BLaER1 treated with 17β-estradiol and CSF1 and Interleukin-3, amounts not matched to agents 10 nM and 100 nM (cell line): ENCODE measurements at regions not wholly inside any gene's neighbourhood (a gene's known extent, or its start where the extent isn't known, plus 50 kb on each side); places are given as distances from the start of the nearest gene placed in this dataset.
A peak's percentile ranks its signal among the peaks of the same experiment; 100 is the strongest.
"Not testable (repeated sequence)": the region's sequence is repeated elsewhere in the genome, so short reads cannot be mapped to it uniquely, and the experiment has no call there.

Experiments
- H3K27ac ChIP-seq, 11 experiments: shearing (Covaris generic); formaldehyde crosslinking; 2 replicates each; pipeline ENCODE4 v1.8.1; 2022
- H3K27me3 ChIP-seq, 11 experiments: shearing (Covaris generic); formaldehyde crosslinking; 2 replicates each; pipeline ENCODE4 v1.8.1; 2022
- H3K36me3 ChIP-seq, 11 experiments: shearing (Covaris generic); formaldehyde crosslinking; 2 replicates each; pipeline ENCODE4 v1.8.1; 2022
- H3K4me1 ChIP-seq, 10 experiments: shearing (Covaris generic); formaldehyde crosslinking; 2 replicates each; pipeline ENCODE4 v1.8.1; 2022
- H3K4me2 ChIP-seq, 11 experiments: shearing (Covaris generic); formaldehyde crosslinking; 2 replicates each; pipeline ENCODE4 v1.8.1; 2022
- H3K4me3 ChIP-seq, 10 experiments: shearing (Covaris generic); formaldehyde crosslinking; 2 replicates each; pipeline ENCODE4 v1.8.1; 2022
- H3K9ac ChIP-seq, 11 experiments: shearing (Covaris generic); formaldehyde crosslinking; 2 replicates each; pipeline ENCODE4 v1.8.1; 2022
- H3K9me3 ChIP-seq, 11 experiments: shearing (Covaris generic); formaldehyde crosslinking; replicated peaks in 1 of 11; 2 replicates each; pipeline ENCODE4 v1.8.1; 2022
- H4K20me1 ChIP-seq, 11 experiments: shearing (Covaris generic); formaldehyde crosslinking; 2 replicates each; pipeline ENCODE4 v1.8.1; 2022
- Cebpa-rat ChIP-seq, 11 experiments: shearing (Covaris generic); IDR thresholded peaks; 2 replicates each; pipeline ENCODE4 v1.8.1; 2022

DNA sequence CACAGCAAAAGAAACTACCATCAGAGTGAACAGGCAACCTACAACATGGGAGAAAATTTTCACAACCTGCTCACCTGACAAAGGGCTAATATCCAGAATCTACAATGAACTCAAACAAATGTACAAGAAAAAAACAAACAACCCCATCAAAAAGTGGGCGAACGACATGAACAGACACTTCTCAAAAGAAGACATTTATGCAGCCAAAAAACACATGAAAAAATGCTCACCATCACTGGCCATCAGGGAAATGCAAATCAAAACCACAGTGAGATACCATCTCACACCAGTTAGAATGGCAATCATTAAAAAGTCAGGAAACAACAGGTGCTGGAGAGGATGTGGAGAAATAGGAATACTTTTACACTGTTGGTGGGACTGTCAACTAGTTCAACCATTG, 207.8 kb downstream of the USP6NL start:
- Histone ChIP-seq H3K9me3 (peaks cover 14 to 33% (median 24%) of the 10 kb centered on the region in 11 experiments), H3K4me1 (peaks cover 32 to 66% (median 58%) of the 10 kb centered on the region in 10 experiments), H3K27ac (peak overlapping the region in 8 of 11 experiments; percentile 60 to 83 (median 74); a peak in 16 of 22 replicates), H3K4me2 (peak overlapping the region in 9 of 11 experiments; percentile 65 to 89 (median 76); a peak in 14 of 22 replicates), H3K9ac (peak overlapping the region in 2 of 11 experiments; percentile 2 to 66; a peak in 2 of 22 replicates)
- H3K4me3 ChIP-seq, H3K36me3 ChIP-seq, H4K20me1 ChIP-seq, H3K27me3 ChIP-seq: not testable (repeated sequence)

DNA sequence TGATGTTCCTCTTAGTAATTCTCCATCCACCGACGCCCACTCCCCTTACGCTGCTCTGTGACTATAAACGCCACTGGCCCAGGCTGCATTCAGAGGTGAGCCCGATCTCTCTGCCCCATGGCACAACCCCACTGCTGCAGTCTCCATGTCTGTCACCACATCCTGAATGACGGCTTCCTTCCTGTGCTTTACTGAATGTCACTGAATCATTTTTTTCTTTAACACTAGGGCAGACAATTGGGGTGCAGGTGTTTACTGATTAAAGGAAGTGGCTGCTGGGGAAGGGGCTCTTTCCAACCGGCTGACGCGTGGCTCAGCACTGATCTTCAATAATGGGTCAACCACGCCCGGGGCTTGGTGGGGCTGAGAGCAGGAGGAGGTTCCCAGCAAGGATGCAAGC, 208.3 kb downstream of the USP6NL start:
- TF ChIP-seq Cebpa-rat (IDR thresholded peaks at IDR 0.05): peak in 1 of 11 experiments; percentile 37; a peak in 1 of 22 replicates
- H3K4me2 ChIP-seq: peak overlapping the region; percentile 65 to 89 (median 73)
- H3K4me1 ChIP-seq: peaks cover 32 to 64% (median 54%) of the 10 kb centered on the region in 10 experiments
- peak overlapping the region in 6 of 10 experiments; percentile 7 to 39 (median 24); a peak in 7 of 20 replicates for H3K4me3 ChIP-seq
- peak overlapping the region in 7 of 11 experiments; percentile 2 to 66 (median 35); a peak in 8 of 22 replicates for H3K9ac ChIP-seq
- H4K20me1 ChIP-seq: no peaks in the 10 kb centered on the region
- peak overlapping the region in 9 of 11 experiments; percentile 12 to 83 (median 71); a peak in 17 of 22 replicates for H3K27ac ChIP-seq
- peaks cover 14 to 33% (median 24%) of the 10 kb centered on the region in 11 experiments for H3K9me3 ChIP-seq
- no peaks in the 10 kb centered on the region for H3K27me3 ChIP-seq
- no peaks in the 10 kb centered on the region for H3K36me3 ChIP-seq

DNA sequence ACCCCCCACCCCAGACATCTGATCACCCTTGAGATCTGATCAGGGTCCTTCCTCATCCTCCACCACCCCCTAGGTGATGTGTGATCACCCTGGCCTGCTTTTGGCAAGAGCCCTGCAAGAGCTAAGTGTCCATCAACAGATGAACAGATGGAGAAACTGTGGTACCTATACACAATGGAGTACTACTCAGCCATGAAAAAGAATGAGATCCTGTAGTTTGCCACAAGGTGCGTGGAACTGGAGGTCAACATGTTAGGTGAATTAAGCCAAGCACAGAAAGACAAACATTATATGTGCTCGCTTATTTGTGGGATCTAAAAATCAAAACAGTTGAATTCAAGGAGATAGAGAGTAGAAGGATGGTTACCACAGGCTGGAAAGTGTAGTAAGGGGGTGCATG, 209.1 kb downstream of the USP6NL start:
- Histone ChIP-seq H3K4me1 (peaks cover 32 to 63% (median 56%) of the 10 kb centered on the region in 10 experiments), H3K27ac (peak overlapping the region in 9 of 11 experiments; percentile 56 to 83 (median 71); a peak in 18 of 22 replicates), H3K4me2 (peak overlapping the region; percentile 49 to 89 (median 76); a peak in 19 of 22 replicates), H3K9me3 (peaks cover 10 to 26% (median 18%) of the 10 kb centered on the region in 11 experiments), H3K4me3 (peak overlapping the region in 1 of 10 experiments; percentile 25; a peak in 1 of 20 replicates), H3K9ac (peak overlapping the region in 8 of 11 experiments; percentile 24 to 70 (median 66); a peak in 12 of 22 replicates), H4K20me1 (no peaks in the 10 kb centered on the region), H3K36me3 (no peaks in the 10 kb centered on the region), H3K27me3 (no peaks in the 10 kb centered on the region)
- TF ChIP-seq Cebpa-rat (IDR thresholded peaks at IDR 0.05): no peak

DNA sequence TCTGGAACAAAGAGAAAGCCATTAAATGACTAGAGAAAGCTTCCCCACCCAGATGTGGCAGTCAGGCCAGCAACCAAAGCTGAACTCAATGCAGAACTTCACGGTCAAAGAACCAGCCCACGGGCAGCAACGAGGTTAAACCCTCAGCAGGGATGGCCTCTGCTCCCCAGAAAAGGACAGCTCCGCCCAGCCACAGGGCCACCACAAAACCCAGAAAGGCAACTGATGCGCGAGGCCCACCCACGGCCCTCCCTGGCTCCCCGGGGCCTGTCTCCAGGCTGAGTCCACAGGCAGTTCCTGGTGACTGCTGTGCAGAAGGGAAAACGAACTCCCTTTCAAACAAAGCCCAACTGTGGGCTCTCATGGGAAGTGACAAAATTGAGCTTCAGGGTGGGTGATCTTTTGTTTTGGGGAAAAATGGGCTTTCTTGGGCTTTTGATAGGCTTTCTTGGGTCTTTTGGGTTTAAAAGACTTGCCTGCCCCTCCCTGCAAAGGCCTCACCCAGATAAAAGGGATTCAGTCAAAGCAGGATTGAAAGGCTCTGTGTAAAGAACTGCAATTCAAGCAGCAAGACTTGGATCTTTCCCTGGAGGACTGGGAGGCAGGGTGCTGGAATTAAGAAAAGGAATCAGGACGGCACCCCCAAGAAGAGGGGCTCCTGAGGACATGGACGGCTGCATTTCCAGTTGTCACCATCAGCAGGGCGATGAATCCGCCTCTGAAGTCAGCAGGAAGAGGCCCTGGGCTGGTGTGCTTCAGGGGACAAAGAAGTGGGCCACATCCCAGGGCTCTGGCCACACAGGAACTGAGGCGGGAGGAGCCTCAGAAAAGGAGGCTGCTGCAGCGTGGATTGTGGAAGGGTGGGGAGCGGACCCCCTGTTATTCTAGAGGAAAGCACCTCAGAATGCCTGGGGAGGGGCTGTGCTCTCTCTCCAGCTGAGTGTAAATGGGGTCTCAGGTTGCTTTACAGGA, 209.9 kb downstream of the USP6NL start:
- Histone ChIP-seq H4K20me1 (no peaks in the 10 kb centered on the region), H3K4me1 (peaks cover 32 to 64% (median 56%) of the 10 kb centered on the region in 10 experiments), H3K9ac (peak overlapping the region in 10 of 11 experiments; percentile 6 to 70 (median 60); a peak in 19 of 22 replicates), H3K4me2 (peak overlapping the region; percentile 49 to 89 (median 76)), H3K36me3 (no peaks in the 10 kb centered on the region), H3K27me3 (no peaks in the 10 kb centered on the region), H3K9me3 (peaks cover 1 to 18% (median 9%) of the 10 kb centered on the region in 11 experiments), H3K27ac (peak overlapping the region in 9 of 11 experiments; percentile 56 to 83 (median 71); a peak in 18 of 22 replicates), H3K4me3 (0 out of 20 replicates have a peak overlapping the region, but pooled peaks of 1 of the 10 experiments have one; percentile 11)
- no peak for TF ChIP-seq Cebpa-rat (IDR thresholded peaks at IDR 0.05)

DNA sequence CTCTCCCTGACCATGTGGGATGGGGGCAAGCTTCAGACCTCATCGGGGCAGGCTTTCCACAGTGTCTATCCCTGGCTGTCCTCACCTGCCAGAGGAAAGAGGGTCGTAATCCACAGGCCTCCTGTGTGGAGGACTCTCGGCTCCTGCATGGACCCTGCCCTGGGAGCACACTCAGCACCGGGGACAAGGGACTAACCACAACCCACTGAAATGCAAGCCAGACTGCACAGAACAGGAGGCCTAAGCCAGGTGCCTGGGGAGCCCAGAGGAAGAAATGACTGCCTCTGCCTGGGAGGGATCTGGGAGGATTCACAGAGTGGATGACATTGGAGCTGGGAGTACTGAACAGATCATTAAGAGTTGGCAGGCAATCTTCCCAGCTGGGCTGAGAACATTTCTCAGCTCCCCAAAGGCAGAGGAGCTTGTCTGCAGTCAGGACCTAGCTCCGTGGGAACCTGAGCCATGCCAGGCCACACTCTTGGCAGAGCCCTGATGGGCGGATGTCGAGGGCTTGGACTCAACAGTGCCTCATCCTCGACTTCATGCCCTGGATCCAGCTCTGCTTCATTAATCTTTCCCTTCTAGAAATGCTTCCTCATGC, 213.4 kb downstream of the USP6NL start:
- no peak overlapping the region for H3K27ac ChIP-seq
- H3K4me2 ChIP-seq: peak overlapping the region in 6 of 11 experiments; percentile 23 to 43 (median 32); a peak in 10 of 22 replicates
- H3K27me3 ChIP-seq: no peaks in the 10 kb centered on the region
- H3K9ac ChIP-seq: no peak overlapping the region; a peak in 1 of 22 replicates
- H4K20me1 ChIP-seq: no peaks in the 10 kb centered on the region
- H3K4me3 ChIP-seq: no peak overlapping the region
- TF ChIP-seq Cebpa-rat (IDR thresholded peaks at IDR 0.05): no peak
- H3K9me3 ChIP-seq: peaks cover 0 to 5% (median 0%) of the 10 kb centered on the region in 11 experiments; a peak in 4 of 22 replicates
- H3K36me3 ChIP-seq: no peaks in the 10 kb centered on the region
- peaks cover 27 to 68% (median 49%) of the 10 kb centered on the region in 10 experiments for H3K4me1 ChIP-seq

DNA sequence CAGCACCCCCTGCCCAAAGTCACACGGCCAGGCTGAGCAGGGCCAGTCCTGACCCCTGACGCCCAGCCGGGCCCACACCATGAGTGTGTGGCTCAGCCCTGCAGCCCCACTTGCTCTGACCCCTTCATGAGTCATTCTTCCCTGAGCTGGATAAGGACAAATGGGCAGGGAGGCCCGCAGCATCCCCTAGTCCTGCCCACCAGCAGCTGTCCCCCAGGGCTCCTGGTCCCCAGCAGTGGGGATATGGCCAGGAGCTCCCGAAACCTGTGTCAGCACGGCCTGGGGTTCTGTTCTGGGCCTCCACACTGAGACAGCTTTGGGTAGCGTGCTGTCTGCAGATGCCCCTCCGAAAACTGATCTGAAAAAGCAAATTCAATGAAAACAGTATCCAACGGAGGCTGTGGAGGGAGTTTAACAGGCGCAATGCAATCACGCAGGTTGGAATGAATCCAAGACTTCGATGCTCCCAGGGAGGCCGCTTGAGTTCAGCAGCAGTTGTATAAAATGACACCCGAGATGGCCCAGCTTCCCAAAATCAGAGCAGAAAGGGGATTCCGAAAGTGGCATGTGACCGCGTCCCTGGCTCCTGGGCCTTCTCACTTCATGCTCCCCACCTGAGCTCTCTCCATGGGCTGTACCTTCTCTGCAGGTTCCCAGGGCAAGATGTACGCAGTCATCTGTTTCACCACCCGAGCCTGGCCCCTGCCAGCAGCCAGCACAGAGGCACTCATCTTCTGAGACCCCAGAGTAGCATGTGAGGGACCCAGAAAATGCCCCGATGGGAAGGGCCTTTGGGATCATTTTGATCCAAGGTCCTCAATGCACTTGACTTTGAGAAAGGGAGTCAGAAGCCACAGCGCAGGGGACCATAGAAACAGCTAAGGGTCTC, 214.1 kb downstream of the USP6NL start:
- Histone ChIP-seq H3K4me3 (no peak overlapping the region), H3K9me3 (peaks cover 0 to 9% (median 6%) of the 10 kb centered on the region in 11 experiments; a peak in 8 of 22 replicates), H3K9ac (no peak overlapping the region), H3K4me2 (peak overlapping the region in 6 of 11 experiments; percentile 23 to 43 (median 32); a peak in 9 of 22 replicates), H3K36me3 (no peaks in the 10 kb centered on the region), H3K4me1 (peaks cover 23 to 63% (median 44%) of the 10 kb centered on the region in 10 experiments), H3K27me3 (no peaks in the 10 kb centered on the region), H4K20me1 (no peaks in the 10 kb centered on the region), H3K27ac (no peak overlapping the region)
- TF ChIP-seq Cebpa-rat (IDR thresholded peaks at IDR 0.05): no peak

DNA sequence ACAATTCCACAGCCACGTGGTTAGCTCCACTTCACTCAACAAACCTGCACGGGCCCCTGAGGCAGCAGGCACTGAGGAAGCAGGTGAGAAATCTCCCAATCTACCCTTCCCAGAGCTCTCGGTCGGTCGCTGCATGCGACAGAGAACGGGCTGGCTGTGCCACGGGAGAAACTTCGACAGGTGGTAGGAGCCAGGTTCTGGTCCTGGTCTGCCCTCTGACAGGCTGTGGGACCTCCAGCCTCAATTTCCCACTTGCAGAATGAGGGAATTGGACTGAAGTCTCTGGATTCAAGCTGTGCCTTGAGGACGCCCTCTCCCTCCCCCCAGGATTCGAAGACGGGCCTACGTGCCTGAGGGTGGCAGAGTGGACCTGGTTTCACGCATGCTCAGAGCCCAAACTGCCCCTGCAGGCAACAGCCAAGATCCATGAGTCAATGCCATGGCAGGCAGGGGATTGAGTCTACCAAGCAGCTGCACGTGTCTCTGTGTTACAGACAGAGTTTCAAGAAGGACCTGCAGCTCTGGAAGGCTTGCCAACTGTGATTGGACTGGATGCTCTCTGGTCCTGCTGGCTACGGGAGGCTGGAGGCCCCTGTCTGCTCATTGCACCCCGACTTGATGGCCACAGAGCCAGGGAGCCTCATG, 215.0 kb downstream of the USP6NL start:
- H3K27ac ChIP-seq: no peak overlapping the region
- H3K9me3 ChIP-seq: peaks cover 0 to 17% (median 8%) of the 10 kb centered on the region in 11 experiments; a peak in 9 of 22 replicates
- no peaks in the 10 kb centered on the region for H4K20me1 ChIP-seq
- no peak for TF ChIP-seq Cebpa-rat (IDR thresholded peaks at IDR 0.05)
- peaks cover 14 to 54% (median 35%) of the 10 kb centered on the region in 10 experiments for H3K4me1 ChIP-seq
- no peaks in the 10 kb centered on the region for H3K27me3 ChIP-seq
- H3K4me3 ChIP-seq: no peak overlapping the region
- no peak overlapping the region for H3K4me2 ChIP-seq
- no peaks in the 10 kb centered on the region for H3K36me3 ChIP-seq
- no peak overlapping the region for H3K9ac ChIP-seq
